Hematopoietic multipotent progenitor cell treated with erythropoietin and hydrocortisone succinate and interleukin-3 and kit ligand, for 6 days (in vitro differentiated cells): ENCODE measurements at regions not wholly inside any gene's neighbourhood (a gene's known extent, or its start where the extent isn't known, plus 50 kb on each side); places are given as distances from the start of the nearest gene placed in this dataset.
A peak's percentile ranks its signal among the peaks of the same experiment; 100 is the strongest.
"Not testable (repeated sequence)": the region's sequence is repeated elsewhere in the genome, so short reads cannot be mapped to it uniquely, and the experiment has no call there.

ENCODE experiments used
- DNase-seq: peaks from one replicate; pipeline ENCODE4 v3.0.0-alpha.2; 2015

DNA sequence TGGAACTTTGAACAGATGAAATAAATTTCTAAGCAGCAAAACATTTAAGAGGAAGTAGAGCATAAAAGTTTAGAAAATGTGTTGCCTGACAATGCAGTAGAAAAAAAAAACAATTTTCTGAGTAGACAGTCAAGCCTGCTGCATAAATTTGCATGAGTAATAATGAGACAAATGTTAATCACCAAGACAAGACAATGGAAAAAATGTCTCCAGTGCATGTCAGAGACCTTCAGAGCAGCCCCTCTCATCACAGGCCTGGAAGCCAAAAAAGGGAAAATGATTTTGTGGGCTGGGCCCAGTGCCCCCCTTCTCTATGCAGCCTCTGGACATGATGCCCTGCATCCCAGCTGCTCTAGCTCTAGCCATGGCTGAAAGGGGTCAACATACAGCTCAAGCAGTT lies 204.6 kb downstream of the COX18 start:
- no peak for DNase-seq

DNA sequence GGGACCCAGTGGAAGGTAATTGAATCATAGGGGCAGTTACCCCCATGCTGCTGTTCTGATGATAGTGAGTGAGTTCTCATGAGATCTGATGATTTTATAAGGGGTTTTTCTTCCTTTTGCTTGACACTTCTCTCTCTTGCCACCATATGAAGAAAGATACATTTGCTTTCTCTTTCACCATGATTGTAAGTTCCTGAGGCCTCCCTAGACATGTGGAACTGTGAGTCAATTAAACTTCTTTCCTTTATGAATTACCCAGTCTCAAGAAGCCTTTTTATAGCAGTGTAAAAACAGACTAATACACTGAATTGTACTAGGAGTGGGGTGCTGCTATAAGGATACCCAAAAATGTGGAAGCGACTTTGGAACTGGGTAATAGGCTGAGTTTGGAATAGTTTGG lies 205.2 kb downstream of the COX18 start:
- DNase-seq, result not testable (repeated sequence)

DNA sequence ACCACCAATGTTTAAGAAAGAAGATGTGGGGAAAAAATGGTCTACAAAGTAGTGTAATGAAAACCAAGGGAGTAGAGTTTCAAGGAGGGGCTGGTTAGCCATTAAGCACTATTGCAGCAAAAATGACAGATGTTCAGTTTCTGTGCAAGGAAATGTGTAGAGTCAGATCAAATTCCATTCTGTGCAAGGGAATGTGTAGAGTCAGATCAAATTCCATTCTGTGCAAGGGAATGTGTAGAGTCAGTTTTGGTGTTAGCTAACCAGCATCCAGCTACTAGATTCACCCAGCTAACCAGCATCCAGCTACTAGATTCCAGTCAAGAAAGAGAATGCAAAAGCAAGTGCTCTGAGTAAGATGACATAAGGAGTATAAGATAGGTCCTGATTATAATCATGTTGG lies 208.8 kb downstream of the COX18 start:
- DNase-seq, result no peak

DNA sequence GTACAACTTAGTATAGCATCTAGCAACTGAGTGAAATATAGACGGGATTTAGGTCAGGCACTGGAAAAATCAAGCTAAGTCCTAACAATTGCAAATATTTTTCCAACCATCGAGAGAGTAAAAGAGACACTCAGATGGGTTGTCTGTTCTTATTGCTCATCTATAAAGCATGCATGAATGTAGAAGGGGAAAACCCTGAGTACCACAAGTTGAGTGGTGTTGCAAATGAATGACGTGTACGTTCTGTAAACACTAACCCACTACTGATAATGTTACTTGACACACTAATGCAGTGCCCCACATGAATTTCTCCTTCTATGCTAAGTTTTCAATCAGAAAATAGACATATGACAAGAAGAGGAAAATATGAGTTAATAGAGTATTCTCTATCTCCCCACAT lies 211.2 kb downstream of the COX18 start:
- no peak for DNase-seq

DNA sequence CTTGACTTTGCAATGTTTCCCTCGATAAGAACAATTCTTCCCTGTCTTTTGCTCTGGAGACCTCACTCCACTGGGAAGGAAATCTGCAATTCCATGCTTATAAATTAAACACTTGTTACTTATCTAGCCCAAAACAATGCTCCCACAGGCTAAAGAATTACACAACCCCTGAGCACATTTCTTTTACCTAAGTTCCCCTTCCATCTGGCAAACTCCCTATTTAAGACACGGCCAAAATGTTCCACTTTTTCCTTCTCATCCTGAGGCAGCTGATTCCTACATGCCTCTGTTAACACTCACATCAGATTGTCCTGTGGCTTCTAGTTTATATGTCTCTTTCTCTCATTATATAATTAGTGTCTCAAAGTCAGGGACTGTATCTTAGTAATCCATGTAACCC lies 211.7 kb downstream of the COX18 start:
- no peak for DNase-seq

DNA sequence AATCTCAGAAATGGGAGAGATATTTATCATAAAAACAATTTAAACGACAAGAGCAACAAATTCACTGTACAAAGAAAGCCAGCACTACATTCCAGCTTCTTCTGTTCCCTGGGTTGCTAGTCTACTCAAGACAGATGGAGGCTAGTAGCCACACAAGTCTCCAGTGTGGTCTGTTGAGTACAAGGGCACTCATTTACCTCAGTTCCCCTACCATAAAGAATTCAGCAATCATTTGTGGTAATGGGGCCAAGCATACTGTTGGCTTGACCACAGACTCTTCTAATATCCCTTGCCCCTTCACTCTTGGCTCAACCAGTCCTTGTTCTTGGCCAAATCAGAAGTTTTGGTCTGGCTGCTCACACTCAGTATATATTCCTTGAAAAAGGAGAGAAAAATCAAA lies 212.3 kb downstream of the COX18 start:
- DNase-seq, result no peak

DNA sequence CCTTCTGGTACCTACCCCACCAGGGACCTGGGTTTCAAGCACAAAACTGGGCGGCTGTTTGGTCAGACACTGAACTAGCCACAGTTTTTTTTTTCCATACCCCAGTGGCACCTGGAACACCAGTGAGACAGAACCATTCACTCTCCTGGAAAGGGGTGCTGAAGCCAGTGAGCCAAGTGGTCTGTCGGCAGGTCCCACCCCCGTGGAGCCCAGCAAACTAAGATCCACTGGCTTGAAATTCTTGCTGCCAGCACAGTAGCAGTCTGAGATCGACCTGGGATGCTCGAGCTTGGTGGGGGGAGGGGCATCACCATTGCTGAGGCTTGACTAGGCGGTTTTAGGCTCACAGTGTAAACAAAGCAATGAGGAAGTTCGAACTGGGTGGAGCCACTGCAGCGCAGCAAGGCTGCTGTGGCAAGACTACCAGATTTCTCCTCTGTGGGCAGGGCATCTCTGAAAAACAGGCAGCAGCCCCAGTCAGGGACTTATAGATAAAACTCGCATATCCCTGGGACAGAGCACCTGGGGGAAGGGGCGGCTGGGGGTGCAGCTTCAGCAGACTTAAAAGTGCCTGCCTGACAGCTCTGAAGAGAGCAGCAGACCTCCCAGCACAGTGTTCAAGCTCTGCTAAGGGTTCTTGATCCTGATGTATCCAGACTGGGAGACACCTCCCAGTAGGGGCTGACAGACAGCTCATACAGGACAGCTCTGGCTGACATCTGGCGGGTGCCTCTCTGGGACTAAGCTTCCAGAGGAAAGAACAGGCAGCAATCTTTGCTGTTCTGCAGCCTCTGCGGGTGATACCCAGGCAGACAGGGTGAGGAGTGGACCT lies 223.0 kb downstream of the COX18 start:
- peak; percentile 1 for DNase-seq

DNA sequence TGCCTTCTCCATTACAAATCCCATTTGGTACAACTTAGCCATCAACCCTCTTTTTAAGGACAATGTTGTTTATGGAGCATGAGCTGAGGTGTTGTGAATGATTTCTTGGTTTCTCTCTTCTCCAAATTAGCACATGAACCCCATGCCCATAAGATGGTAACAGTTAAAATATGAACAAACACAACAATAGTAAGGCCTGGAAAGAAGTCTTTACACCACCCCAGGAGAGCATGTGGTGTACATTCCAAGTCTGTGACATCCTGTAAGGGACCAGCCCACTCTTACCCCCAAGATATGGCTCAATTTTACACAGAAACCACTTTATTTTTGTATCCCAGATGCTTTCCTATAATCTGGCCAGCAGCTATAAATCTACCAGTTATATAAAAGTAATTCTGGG lies 226.1 kb downstream of the COX18 start:
- DNase-seq, result no peak

DNA sequence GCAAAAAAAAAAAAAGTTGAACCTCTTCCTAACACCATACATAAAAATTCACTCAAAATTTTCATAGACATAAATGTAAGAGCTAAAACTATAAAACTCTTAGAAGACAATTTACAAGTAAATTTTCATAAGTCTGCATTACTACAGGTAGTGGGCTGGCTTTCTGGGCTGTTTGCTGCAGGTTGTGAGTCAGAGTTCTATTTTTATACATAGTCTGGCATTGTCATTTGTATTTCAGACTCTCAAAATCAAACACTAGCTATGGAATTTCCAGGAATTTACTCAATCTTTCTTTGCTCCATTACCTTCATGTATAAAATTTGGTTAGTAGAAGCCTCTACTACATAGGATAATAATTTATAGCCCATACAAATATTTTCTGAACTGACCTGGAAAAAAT lies 227.2 kb downstream of the COX18 start:
- no peak for DNase-seq

DNA sequence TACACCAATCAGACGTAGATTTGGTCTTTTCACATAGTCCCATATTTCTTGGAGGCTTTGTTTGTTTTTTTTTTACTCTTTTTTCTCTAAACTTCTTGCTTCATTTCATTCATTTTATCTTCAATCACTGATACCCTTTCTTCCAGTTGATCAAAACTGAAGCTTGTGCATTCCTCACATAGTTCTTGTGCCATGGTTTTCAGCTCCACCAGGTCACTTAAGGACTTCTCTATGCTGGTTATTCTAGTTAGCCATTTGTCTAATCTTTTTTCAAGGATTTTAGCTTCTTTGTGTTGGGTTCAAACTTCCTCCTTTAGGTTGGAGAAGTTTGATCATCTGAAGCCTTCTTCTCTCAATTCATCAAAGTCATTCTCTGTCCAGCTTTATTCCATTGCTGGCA lies 229.3 kb downstream of the COX18 start:
- not testable (repeated sequence) for DNase-seq

DNA sequence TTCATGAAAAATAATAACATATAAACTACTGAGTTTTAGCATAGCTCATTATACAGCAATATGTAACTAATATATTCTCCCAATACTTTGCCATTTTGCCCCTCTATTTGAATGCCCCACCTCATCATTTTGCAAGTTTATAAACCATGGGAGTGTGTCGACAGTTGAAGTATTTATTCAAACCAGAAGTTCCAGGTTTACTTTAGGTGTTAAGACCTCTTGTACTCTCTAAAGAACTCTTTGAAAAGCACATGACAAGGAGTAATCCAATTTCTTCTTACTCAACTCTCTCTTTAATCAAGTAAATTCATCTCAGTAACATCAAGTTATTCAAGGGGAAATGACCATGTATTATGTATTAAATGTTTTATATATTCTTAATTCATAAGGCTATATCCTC lies 240.7 kb downstream of the COX18 start:
- DNase-seq, result no peak

DNA sequence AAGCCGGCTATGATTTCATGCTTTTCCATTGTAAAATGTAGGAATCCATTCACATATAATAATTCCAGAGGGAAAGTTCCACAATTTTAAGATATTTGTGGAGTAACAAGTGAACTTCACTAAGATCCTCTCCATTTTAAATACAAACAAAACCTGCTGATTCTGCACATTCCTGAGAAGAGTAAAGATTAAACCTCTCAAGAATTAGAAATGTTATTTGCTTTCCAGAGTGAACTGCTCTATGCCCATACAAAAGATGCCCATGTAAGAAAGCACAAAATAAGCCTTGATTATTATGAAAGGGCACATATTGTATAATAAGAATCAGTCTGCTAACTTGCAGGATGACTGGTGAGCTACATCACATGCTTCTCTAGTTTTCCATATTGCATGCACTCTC lies 241.5 kb downstream of the COX18 start:
- no peak for DNase-seq

DNA sequence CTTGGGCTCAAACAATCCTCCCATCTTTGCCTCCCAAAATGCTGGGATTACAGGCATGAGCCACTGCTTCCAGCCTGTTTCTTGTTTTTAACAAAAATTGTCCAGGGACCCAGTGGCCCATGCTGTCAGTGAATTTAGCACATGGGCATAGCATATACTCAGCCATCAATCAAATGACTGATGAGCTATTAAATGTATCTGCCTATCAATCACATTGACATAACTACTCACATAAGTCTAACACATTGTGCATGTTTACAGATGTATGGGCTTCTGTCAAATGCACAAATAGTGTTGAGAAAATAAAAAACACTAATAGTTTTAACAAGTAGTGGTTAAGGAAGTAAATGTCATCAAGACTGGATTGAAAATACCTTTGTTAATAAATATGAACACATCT lies 249.4 kb downstream of the COX18 start:
- no peak for DNase-seq

DNA sequence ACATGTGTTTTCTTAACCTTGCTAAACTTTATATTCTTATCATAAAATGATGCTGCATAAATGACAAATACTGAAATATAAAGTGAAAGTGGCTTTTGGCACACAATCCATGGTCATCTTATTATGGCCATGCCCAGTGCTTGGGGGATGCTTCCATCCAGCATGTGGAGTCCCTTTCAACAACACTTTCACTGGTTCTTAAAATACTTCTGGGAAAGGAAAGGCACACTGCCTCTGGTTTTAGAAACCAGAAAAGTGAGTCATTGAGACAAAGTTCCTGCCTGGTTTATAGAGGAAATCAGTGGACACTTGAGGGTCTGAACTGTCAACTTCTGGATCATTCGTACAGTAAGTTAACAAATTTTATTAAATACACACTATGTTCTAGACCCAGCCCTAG lies 248.0 kb upstream of the ADAMTS3 start:
- no peak for DNase-seq

DNA sequence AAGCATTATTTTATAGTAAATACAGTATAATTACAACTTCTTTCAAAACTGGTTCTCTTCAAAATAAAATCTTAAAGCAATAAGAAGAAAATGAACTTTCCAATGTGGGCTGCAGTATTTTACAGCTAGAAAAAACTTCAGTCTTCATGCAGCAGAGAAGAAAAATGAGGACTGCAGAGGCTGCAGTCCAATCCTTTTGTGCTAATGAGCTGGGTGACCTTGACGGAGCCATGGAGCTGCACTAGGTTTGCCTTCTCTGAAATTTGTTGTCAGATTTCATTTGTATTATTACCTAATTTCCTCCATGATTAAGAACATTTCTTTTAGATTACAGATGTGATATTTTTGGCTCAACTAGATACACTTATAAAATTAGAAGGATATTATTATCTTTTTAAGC lies 245.2 kb upstream of the ADAMTS3 start:
- no peak for DNase-seq

DNA sequence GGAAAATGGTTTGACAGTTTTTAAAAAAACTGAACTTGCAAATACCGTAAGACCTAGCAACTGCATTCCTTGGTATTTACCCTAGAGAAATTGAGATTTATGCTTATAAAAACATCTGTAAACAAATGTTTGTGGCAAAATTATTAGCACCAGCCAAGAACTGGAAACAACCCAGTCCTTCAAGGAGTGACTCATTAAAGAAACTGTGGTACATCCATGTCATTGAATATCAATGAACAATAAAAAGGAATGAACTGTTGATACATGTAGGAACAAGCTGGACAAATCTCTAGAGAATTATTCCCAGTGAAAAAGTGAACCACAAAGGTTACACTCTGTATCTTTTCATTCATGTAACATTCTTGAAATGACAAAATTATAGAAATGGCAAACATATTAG lies 240.2 kb upstream of the ADAMTS3 start:
- no peak for DNase-seq

DNA sequence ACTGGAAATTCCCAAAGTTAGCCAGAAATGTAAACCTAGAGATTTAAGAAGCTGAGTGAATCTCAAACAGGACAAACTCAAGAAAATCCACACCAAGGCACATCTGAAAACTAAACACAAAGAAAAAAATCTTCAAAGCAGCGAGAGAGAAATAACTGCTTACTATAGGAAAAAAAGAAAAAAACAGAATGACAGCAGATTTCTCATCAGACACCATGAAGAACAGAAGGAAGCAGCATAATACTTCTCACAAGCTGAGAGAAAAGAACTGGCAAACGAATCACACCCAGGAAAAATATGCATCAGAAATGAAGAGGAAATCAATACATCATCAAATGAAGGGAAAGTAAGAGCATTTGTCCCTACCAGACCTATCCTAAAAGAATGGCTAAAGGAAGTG lies 236.3 kb upstream of the ADAMTS3 start:
- no peak for DNase-seq

DNA sequence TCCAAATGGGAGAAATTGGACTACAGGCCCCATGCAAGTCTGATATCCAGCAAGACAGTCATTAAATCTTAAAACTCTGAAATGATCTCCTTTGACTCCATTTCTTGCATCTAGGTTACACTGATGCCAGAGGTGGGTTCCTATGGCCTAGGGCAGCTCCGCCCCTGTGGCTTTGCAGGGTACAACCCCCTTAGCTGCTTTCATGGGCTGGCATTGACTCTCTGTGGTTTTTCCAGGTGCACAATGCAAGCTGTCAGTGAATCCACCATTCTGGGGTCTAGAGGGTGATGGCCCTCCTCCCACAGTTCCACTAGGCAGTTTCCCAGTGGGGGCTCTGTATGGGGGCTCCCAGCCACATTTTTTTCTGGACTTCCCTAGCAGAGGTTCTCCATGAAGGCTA lies 228.5 kb upstream of the ADAMTS3 start:
- DNase-seq, result no peak

DNA sequence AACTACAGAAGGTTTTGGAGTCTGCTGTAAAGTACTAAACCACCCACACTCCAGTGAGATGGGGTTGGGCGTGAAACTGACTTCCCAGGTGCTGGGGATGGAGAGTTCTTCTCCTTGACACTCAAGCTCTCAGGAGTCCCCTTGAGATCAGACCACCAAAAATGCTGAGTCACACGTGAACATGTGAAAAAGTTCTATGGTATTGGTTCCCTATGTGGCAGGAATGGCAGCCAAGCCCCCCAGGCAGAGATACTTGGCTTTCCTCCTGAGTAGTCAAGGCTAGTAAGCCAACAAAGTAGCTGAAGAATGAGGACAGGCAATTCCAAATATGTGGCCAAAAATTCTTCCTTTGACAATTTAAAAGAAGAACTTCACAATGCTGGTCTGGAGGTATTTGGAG lies 222.0 kb upstream of the ADAMTS3 start:
- DNase-seq, result no peak

DNA sequence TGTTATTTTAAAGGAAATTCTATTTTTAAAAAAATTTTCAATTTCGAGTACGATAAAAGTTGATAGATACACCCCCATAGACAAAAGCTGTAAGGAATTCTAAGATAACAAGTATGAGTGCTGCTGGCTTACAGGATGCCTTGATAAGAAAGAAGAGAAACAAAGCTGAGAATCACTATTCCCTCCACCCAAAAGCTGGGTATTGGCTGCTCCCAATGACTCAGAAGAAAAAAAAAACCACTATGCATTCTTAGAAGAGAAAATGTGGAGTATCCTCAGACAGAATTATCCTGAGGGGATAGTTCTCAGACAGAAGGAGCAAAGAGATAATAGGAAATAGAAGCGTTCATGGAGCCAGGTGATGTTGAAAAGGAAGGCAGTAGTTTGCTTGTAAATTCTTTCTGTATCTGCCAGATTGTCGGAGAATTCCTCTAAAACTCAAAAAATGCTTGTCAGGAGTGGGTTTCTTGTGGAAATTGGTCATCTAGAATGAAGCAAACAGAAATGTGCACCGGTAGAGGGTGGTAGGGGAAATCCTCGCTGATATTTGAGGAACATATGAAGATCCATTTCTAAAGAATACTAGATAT lies 217.5 kb upstream of the ADAMTS3 start:
- no peak for DNase-seq

DNA sequence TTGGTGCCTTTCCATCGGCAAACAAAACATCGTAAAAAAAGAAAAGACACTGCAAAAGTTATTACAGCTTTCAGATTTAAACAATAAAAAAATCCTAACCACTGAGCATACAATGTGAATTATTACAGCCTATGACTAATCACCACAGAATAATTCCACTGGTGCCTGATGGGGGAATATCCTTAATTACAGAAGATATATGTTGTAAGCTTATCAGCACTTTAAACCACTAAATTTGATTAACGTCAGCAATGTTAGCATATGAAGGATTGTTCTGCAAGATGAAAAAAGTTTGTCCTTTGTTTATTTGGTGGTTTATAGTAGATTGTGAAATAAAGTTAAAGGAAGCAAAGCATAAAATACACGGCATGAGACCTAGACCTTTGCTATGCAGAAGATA lies 210.2 kb upstream of the ADAMTS3 start:
- no peak for DNase-seq

DNA sequence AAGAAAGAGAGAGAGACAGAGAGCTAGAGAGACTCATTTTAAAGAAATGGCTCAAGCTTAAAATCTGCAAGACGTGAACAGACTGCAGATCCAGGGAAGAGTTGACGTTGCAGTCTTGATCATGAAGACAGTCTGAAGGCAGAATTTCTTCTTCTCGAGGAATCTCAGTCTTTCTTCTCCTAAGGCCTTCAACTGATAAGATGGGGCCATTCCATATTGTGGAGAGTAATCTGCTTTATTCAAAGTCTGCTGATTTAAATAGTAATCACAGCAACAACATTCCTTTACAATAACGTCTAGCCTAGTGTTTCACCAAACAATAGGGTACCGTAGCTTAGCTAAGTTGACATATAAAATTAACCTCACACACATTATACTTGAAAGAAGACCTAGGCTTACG lies 208.4 kb upstream of the ADAMTS3 start:
- no peak for DNase-seq

DNA sequence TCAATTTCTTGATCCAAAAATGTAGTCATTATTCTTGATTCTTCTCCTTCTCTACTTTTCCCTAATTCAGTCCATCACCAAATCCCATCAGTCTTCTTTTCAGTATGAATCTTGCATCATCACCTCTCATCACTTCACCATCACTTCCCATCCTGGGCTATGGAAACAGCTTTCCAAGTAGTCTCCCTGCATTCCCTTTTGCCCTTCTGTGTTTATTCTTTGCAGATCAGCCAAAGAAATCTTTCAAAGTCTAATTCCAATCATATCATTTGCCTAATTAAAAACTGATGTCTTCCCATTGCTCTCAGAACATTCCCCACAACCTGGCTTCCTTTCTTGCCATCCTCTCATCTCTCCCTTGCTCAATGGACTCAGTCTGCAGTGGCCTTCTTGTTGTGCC lies 201.7 kb upstream of the ADAMTS3 start:
- DNase-seq, result no peak

DNA sequence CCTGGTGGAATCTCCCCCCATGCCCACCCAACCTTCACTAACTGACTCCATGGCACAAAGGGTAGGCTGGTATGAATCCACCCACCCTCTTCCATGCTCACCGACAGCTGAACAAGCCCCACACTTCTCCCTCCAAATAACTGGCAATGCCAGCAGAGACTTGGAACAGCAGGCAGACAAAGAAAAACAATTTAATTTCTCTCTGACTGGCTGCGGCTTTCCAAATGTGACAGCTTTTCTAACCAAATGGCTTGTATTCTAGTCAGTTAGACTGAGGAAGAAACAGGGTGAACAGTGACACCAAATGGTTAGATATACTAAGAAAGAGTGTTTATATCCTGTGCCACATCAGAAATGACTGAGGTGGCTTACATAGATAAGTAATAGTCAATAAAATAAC lies 199.3 kb upstream of the ADAMTS3 start:
- no peak for DNase-seq
